WTC11 (cell line): ENCODE measurements at regions not wholly inside any gene's neighbourhood (a gene's known extent, or its start where the extent isn't known, plus 50 kb on each side); places are given as distances from the start of the nearest gene placed in this dataset.

Source experiments
- ATAC-seq: fragments of 200-7000 bp; cut with Tn5 transposase; 2 replicates; pipeline ENCODE4 v1.10.0; 2021; ENCODE audit warnings: mild to moderate bottlenecking, moderate library complexity
- CTCF ChIA-PET: fragments of 300-600 bp; sonication (Branson Sonifier 250); formaldehyde crosslinking; loops from one replicate; lab custom pipeline; 2021; ENCODE audit warnings: antibody characterized with exemption; lab: Charles Lee
- POLR2A ChIA-PET: fragments of 350-600 bp; sonication (Branson Sonifier 250); formaldehyde crosslinking; loops from one replicate; lab custom pipeline; 2021; ENCODE audit warnings: antibody characterized with exemption; lab: Charles Lee
- DNase-seq: peaks from one replicate; pipeline ENCODE4 v3.0.0; 2021; ENCODE audit warnings: low spot score
- H3K27ac Mint-ChIP-seq: 2 replicates; pipeline ENCODE4 v1.8.0; 2021; ENCODE audit warnings: mixed read lengths
- H3K27me3 Mint-ChIP-seq: 2 replicates; pipeline ENCODE4 v1.8.0; 2021; ENCODE audit warnings: low read depth, mild to moderate bottlenecking, moderate library complexity, mixed read lengths
- H3K36me3 Mint-ChIP-seq: 2 replicates; pipeline ENCODE4 v1.8.0; 2021; ENCODE audit warnings: mixed read lengths
- H3K4me1 Mint-ChIP-seq: 2 replicates; pipeline ENCODE4 v1.8.0; 2022; ENCODE audit warnings: mixed read lengths
- H3K4me3 Mint-ChIP-seq: 2 replicates; pipeline ENCODE4 v1.8.0; 2021; ENCODE audit warnings: mild to moderate bottlenecking, moderate library complexity, mixed read lengths
- H3K9me3 Mint-ChIP-seq: 2 replicates; pipeline ENCODE4 v1.8.0; 2021; ENCODE audit warnings: mixed read lengths
- CTCF ChIP-seq: fragments of 200-600 bp; IDR thresholded peaks from 2 replicates; pipeline ENCODE4 v1.8.0; 2022; ENCODE audit warnings: antibody characterized with exemption
- E2F1 ChIP-seq: sonication (generic); formaldehyde crosslinking; IDR thresholded peaks from 2 replicates; pipeline ENCODE4 v1.8.0; 2022; ENCODE audit warnings: mild to moderate bottlenecking, missing genetic modification reagents
- E2F5 ChIP-seq: sonication (generic); formaldehyde crosslinking; IDR thresholded peaks from 2 replicates; pipeline ENCODE4 v1.8.1; 2022; ENCODE audit warnings: mild to moderate bottlenecking, moderate library complexity, missing genetic modification reagents
- ERG ChIP-seq: fragments of 250-450 bp; sonication (Bioruptor Pico); IDR thresholded peaks from 2 replicates; pipeline ENCODE4 v1.8.0; 2021; ENCODE audit warnings: mild to moderate bottlenecking
- HMGA2 ChIP-seq: fragments of 250-450 bp; sonication (Bioruptor Pico); IDR thresholded peaks from 2 replicates; pipeline ENCODE4 v1.4.0; 2021; ENCODE audit warnings: mild to moderate bottlenecking, moderate library complexity
- HMGXB4 ChIP-seq: sonication (generic); formaldehyde crosslinking; IDR thresholded peaks from 2 replicates; pipeline ENCODE4 v1.8.1; 2023; ENCODE audit warnings: mild to moderate bottlenecking, moderate library complexity, missing genetic modification reagents
- MXD4 ChIP-seq: fragments of 250-450 bp; sonication (Bioruptor Pico); IDR thresholded peaks from 2 replicates; pipeline ENCODE4 v1.8.0; 2021; ENCODE audit warnings: mild to moderate bottlenecking, moderate library complexity, borderline replicate concordance
- OVOL2 ChIP-seq: fragments of 250-450 bp; sonication (Bioruptor Pico); IDR thresholded peaks from 2 replicates; pipeline ENCODE4 v1.9.0; 2021; ENCODE audit warnings: mild to moderate bottlenecking, borderline replicate concordance
- PRDM15 ChIP-seq: sonication (generic); formaldehyde crosslinking; IDR thresholded peaks from 2 replicates; pipeline ENCODE4 v1.8.0; 2022; ENCODE audit warnings: missing genetic modification reagents
- SOX15 ChIP-seq: fragments of 250-450 bp; sonication (Bioruptor Pico); IDR thresholded peaks from 2 replicates; pipeline ENCODE4 v1.9.0; 2021; ENCODE audit warnings: mild to moderate bottlenecking
- USF2 ChIP-seq: sonication (generic); formaldehyde crosslinking; IDR thresholded peaks from 2 replicates; pipeline ENCODE4 v1.8.1; 2023; ENCODE audit warnings: mild to moderate bottlenecking, missing genetic modification reagents, moderate library complexity
- ZBTB21 ChIP-seq: sonication (generic); formaldehyde crosslinking; IDR thresholded peaks from 2 replicates; pipeline ENCODE4 v1.8.1; 2023; ENCODE audit warnings: mild to moderate bottlenecking, missing genetic modification reagents, borderline replicate concordance
- ZNF121 ChIP-seq: sonication (generic); formaldehyde crosslinking; IDR thresholded peaks from 2 replicates; pipeline ENCODE4 v1.8.0; 2023; ENCODE audit warnings: missing genetic modification reagents
- ZNF138 ChIP-seq: sonication (generic); formaldehyde crosslinking; conservative IDR thresholded peaks from 2 replicates; pipeline ENCODE4 v1.8.1; 2022; ENCODE audit warnings: mild to moderate bottlenecking, moderate library complexity, missing genetic modification reagents

GRCh38 chr7:110210941-110211608 lies 879.9 kb upstream of the LRRN3 start:
- DNase-seq (no peak), ATAC-seq (no peak)
- H3K4me1 Mint-ChIP-seq = no peaks in the 10 kb centered on the region
- TF ChIP-seq HMGA2 (CRISPR knock-in tag) (no peak), OVOL2 (CRISPR knock-in tag) (no peak), HMGXB4 (CRISPR knock-in tag) (no peak), MXD4 (no peak), E2F1 (CRISPR knock-in tag) (no peak), ZBTB21 (no peak)
- no peak overlapping the region for H3K27ac Mint-ChIP-seq
- no peak overlapping the region for H3K4me3 Mint-ChIP-seq
- no peaks in the 10 kb centered on the region for H3K27me3 Mint-ChIP-seq
- H3K9me3 Mint-ChIP-seq = peaks cover 36% of the 10 kb centered on the region
- POLR2A ChIA-PET = no interaction called here
- peaks cover 25% of the 10 kb centered on the region for H3K36me3 Mint-ChIP-seq
- CTCF ChIA-PET = no interaction called here

- DNase-seq (no peak), ATAC-seq (no peak)
- no peaks in the 10 kb centered on the region for H3K9me3 Mint-ChIP-seq
- TF ChIP-seq E2F5 (CRISPR knock-in tag) (no peak), ZNF121 (CRISPR knock-in tag) (no peak), ZNF138 (CRISPR knock-in tag) (no peak), E2F1 (CRISPR knock-in tag) (no peak), USF2 (CRISPR knock-in tag) (no peak), PRDM15 (no peak), SOX15 (CRISPR knock-in tag) (no peak), CTCF (no peak), ERG (CRISPR knock-in tag) (no peak)
- ChIA-PET CTCF (no interaction called here), POLR2A (interaction anchor here (0.5 kb wide), 1 partner anchor 582 kb away, joined by 5 read pairs; no protein-coding TSS in a partner anchor)
- no peaks in the 10 kb centered on the region for H3K36me3 Mint-ChIP-seq
- H3K4me3 Mint-ChIP-seq = no peak overlapping the region
- H3K4me1 Mint-ChIP-seq = peaks cover 5% of the 10 kb centered on the region; the same call in 1 of the 2 replicates
- H3K27me3 Mint-ChIP-seq = no peaks in the 10 kb centered on the region
- no peak overlapping the region for H3K27ac Mint-ChIP-seq
Observed at GRCh38 chr7:110224643-110225042, 866.3 kb upstream of the LRRN3 start.
